ENCODE measurements at regions not wholly inside any gene's neighbourhood (a gene's known extent, or its start where the extent isn't known, plus 50 kb on each side); places are given as distances from the start of the nearest gene placed in this dataset.

GRCh38 chr2:60643747-60644146, 90.3 kb upstream of the BCL11A start:
- FAIRE-seq (no peak), DNase-seq (ENCODE audit: low read depth, low spot score) (no peak), ATAC-seq (no peak)
- no peak for TF ChIP-seq POLR2AphosphoS5 (IDR thresholded peaks at IDR 0.05; ENCODE audit: low read length)
- no peak for TF ChIP-seq KAT2A (conservative IDR thresholded peaks at IDR 0.05; ENCODE audit: control insufficient read depth, low read depth, low read length)
- no peak for TF ChIP-seq NR2F1 (conservative IDR thresholded peaks at IDR 0.05)
- TF ChIP-seq MAX (IDR thresholded peaks at IDR 0.05; ENCODE audit: low read depth, low read length): no peak
- TF ChIP-seq ZSCAN29 (IDR thresholded peaks at IDR 0.05): no peak
- H3K27ac ChIP-seq (ENCODE audit: control insufficient read depth, insufficient read depth): no peak overlapping the region
- intact Hi-C loops (cut with micrococcal nuclease; ENCODE audit: unreplicated experiment) (loop anchor here (2.0 to 10.0 kb wide), 2 partner anchors 83 to 1339 kb away; no protein-coding TSS in a partner anchor), in situ Hi-C loops (cut with MboI) (no loop called here)
- H3K79me2 ChIP-seq (ENCODE audit: control insufficient read depth, insufficient read depth, low read length): no peaks in the 10 kb centered on the region
- peaks cover 0 to 5% of the 10 kb centered on the region in 2 experiments; a peak in 1 of 4 replicates for H3K27me3 ChIP-seq (replicated peaks in 1 of 2; ENCODE audit: control insufficient read depth in 2 of 2, insufficient read depth in 2 of 2, low read length in 1 of 2)
- 36% methylated on average over 7 of the region's 7 CpGs for WGBS (ENCODE audit: insufficient coverage, insufficient replicate concordance, low lambda C conversion rate, missing lambda C conversion rate)
- H3K36me3 ChIP-seq (ENCODE audit: control insufficient read depth in 2 of 2, insufficient read depth in 2 of 2, low read length in 1 of 2): no peaks in the 10 kb centered on the region
- H3K9ac ChIP-seq (ENCODE audit: control insufficient read depth, insufficient read depth, low read length): no peak overlapping the region
- SMC1A ChIA-PET (ENCODE audit: uncharacterized antibody, unreplicated experiment): no interaction called here
- H3K9me3 ChIP-seq (replicated peaks; ENCODE audit: control insufficient read depth, insufficient read depth, low read length): no peaks in the 10 kb centered on the region
- H3K4me3 ChIP-seq: no peak overlapping the region
- peaks cover 2% of the 10 kb centered on the region; the same call in 1 of the 2 replicates for H3K4me1 ChIP-seq (ENCODE audit: control insufficient read depth, insufficient read depth, low read length)
- H4K20me1 ChIP-seq (ENCODE audit: control insufficient read depth, insufficient read depth): no peaks in the 10 kb centered on the region
- RAD21 ChIA-PET (ENCODE audit: unreplicated experiment): interaction anchor here (0.6 kb wide), 1 partner anchor 14 kb away, joined by 3 read pairs; no protein-coding TSS in a partner anchor
- CTCF ChIA-PET: interaction anchor here (0.6 to 3.6 kb wide), 8 partner anchors 11 to 83 kb away, joined by 3 to 22 read pairs (median 6); no protein-coding TSS in a partner anchor
- no peak overlapping the region for H3K4me2 ChIP-seq (ENCODE audit: control insufficient read depth, insufficient read depth)
- POLR2A ChIA-PET: no interaction called here
- H2AFZ ChIP-seq (ENCODE audit: control insufficient read depth, low read depth, low read length): no peak overlapping the region
- no TSS peak for BruUV-seq (replicated peaks)

GRCh38 chr2:60644951-60645350, 91.5 kb upstream of the BCL11A start:
- no peak overlapping the region for H2AFZ ChIP-seq (ENCODE audit: control insufficient read depth, low read depth, low read length)
- H3K4me2 ChIP-seq (ENCODE audit: control insufficient read depth, insufficient read depth): no peak overlapping the region
- H4K20me1 ChIP-seq (ENCODE audit: control insufficient read depth, insufficient read depth): no peaks in the 10 kb centered on the region
- WGBS (ENCODE audit: insufficient coverage, insufficient replicate concordance, low lambda C conversion rate, missing lambda C conversion rate): 14% methylated on average over 6 of the region's 6 CpGs
- POLR2A ChIA-PET: no interaction called here
- H3K27ac ChIP-seq (ENCODE audit: control insufficient read depth, insufficient read depth): no peak overlapping the region
- RAD21 ChIA-PET (ENCODE audit: unreplicated experiment): no interaction called here
- intact Hi-C loops (cut with micrococcal nuclease; ENCODE audit: unreplicated experiment): loop anchor here (10.0 kb wide), 1 partner anchor 1340 kb away; no protein-coding TSS in a partner anchor
- no peak overlapping the region for H3K4me3 ChIP-seq
- H3K4me1 ChIP-seq (ENCODE audit: control insufficient read depth, insufficient read depth, low read length): peaks cover 2% of the 10 kb centered on the region; the same call in 1 of the 2 replicates
- CTCF ChIA-PET: interaction anchor here (1.5 to 3.6 kb wide), 2 partner anchors 17 to 29 kb away, joined by 5 to 22 read pairs; no protein-coding TSS in a partner anchor
- H3K9me3 ChIP-seq (replicated peaks; ENCODE audit: control insufficient read depth, insufficient read depth, low read length): no peaks in the 10 kb centered on the region
- DNase-seq (ENCODE audit: low read depth, low spot score): no peak
- H3K27me3 ChIP-seq (replicated peaks in 1 of 2; ENCODE audit: control insufficient read depth in 2 of 2, insufficient read depth in 2 of 2, low read length in 1 of 2): peaks cover 0 to 5% of the 10 kb centered on the region in 2 experiments; a peak in 1 of 4 replicates
- SMC1A ChIA-PET (ENCODE audit: uncharacterized antibody, unreplicated experiment): interaction anchor here (1.0 kb wide), 1 partner anchor 37 kb away, joined by 3 read pairs; no protein-coding TSS in a partner anchor
- H3K36me3 ChIP-seq (ENCODE audit: control insufficient read depth in 2 of 2, insufficient read depth in 2 of 2, low read length in 1 of 2): no peaks in the 10 kb centered on the region
- in situ Hi-C loops (cut with MboI): no loop called here
- no peak for FAIRE-seq
- no peaks in the 10 kb centered on the region for H3K79me2 ChIP-seq (ENCODE audit: control insufficient read depth, insufficient read depth, low read length)
- no TSS peak for BruUV-seq (replicated peaks)
- H3K9ac ChIP-seq (ENCODE audit: control insufficient read depth, insufficient read depth, low read length): no peak overlapping the region
- no peak for ATAC-seq
- TF ChIP-seq NFXL1 (IDR thresholded peaks at IDR 0.05; ENCODE audit: borderline replicate concordance): no peak
- TF ChIP-seq ATF3 (IDR thresholded peaks at IDR 0.05; ENCODE audit: borderline replicate concordance, extremely low read depth, low read depth, low read length): no peak
- no peak for TF ChIP-seq BMI1 (IDR thresholded peaks at IDR 0.05; ENCODE audit: borderline replicate concordance)
- TF ChIP-seq NKRF (conservative IDR thresholded peaks at IDR 0.05): no peak
- TF ChIP-seq ZBED1 (IDR thresholded peaks at IDR 0.05; ENCODE audit: borderline replicate concordance): no peak
- TF ChIP-seq WRNIP1 (IDR thresholded peaks at IDR 0.05; ENCODE audit: borderline replicate concordance, low read depth, low read length): no peak
- no peak for TF ChIP-seq HDGF (IDR thresholded peaks at IDR 0.05)
- TF ChIP-seq CHD2 (IDR thresholded peaks at IDR 0.05; ENCODE audit: borderline replicate concordance, low read depth, low read length): no peak
- TF ChIP-seq ZNF207 (IDR thresholded peaks at IDR 0.05; ENCODE audit: borderline replicate concordance): no peak
- TF ChIP-seq MYB (IDR thresholded peaks at IDR 0.05; ENCODE audit: borderline replicate concordance, low read depth, low read length): no peak
- no peak for TF ChIP-seq MYC (IDR thresholded peaks at IDR 0.05; ENCODE audit: insufficient read depth, insufficient read length, insufficient replicate concordance, low read length, severe bottlenecking)
- no peak for TF ChIP-seq DPF2 (IDR thresholded peaks at IDR 0.05)

Measured in GM12878 (cell line).